ENCODE measurements at regions not wholly inside any gene's neighbourhood (a gene's known extent, or its start where the extent isn't known, plus 50 kb on each side); places are given as distances from the start of the nearest gene placed in this dataset.

DNA sequence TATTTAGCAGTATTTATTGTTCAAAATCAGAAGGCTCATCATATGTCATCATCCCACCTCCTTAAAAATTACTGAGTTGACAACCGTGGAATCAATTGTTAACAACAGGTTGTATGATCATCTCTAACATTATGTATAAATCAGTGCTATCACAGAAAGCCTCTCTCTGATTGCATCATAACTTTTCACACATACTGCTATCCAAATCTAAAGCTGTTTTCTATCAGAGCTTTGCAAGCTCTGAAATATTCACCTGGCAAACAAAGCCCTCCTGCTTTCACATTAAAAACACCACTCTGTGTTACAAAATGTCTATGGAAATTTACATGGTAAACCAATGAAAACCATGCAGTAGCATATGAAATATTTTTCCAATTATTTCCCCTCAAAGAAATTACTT lies 310.0 kb downstream of the PDGFC start:
- TF ChIP-seq CEBPB (IDR thresholded peaks at IDR 0.05): 0 out of 2 replicates have a peak, but pooled peaks have one; percentile 24
- TF ChIP-seq CREB1 (IDR thresholded peaks at IDR 0.05; ENCODE audit: low read depth): no peak

DNA sequence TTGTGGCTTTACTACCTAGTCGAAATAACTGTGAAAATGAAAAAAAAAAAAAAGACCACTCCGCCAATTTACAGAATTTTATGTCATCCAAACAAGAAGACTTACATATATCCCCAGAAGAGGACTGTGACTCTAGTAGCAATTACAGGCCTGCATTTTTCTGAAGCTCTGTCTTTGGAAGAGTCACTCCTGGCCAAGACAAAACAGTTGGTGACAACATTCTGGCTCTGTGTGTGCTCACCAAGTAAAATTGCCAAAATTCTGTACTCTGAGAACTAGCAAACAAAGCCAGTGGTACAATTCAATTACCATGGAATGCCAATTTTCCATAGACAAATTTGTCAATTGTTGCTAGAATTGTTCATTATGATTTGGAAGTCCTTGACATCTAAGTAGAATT lies 311.1 kb downstream of the PDGFC start:
- TF ChIP-seq, protein P1, sequence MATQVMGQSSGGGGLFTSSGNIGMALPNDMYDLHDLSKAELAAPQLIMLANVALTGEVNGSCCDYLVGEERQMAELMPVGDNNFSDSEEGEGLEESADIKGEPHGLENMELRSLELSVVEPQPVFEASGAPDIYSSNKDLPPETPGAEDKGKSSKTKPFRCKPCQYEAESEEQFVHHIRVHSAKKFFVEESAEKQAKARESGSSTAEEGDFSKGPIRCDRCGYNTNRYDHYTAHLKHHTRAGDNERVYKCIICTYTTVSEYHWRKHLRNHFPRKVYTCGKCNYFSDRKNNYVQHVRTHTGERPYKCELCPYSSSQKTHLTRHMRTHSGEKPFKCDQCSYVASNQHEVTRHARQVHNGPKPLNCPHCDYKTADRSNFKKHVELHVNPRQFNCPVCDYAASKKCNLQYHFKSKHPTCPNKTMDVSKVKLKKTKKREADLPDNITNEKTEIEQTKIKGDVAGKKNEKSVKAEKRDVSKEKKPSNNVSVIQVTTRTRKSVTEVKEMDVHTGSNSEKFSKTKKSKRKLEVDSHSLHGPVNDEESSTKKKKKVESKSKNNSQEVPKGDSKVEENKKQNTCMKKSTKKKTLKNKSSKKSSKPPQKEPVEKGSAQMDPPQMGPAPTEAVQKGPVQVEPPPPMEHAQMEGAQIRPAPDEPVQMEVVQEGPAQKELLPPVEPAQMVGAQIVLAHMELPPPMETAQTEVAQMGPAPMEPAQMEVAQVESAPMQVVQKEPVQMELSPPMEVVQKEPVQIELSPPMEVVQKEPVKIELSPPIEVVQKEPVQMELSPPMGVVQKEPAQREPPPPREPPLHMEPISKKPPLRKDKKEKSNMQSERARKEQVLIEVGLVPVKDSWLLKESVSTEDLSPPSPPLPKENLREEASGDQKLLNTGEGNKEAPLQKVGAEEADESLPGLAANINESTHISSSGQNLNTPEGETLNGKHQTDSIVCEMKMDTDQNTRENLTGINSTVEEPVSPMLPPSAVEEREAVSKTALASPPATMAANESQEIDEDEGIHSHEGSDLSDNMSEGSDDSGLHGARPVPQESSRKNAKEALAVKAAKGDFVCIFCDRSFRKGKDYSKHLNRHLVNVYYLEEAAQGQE (IDR thresholded peaks at IDR 0.05; ENCODE audit: low read depth): no peak
- TF ChIP-seq EP300 (IDR thresholded peaks at IDR 0.05; ENCODE audit: borderline replicate concordance) (no peak), NFIC (IDR thresholded peaks at IDR 0.05) (no peak), TCF12 (IDR thresholded peaks at IDR 0.05; ENCODE audit: low read depth) (no peak), RAD21 (IDR thresholded peaks at IDR 0.05; ENCODE audit: low read depth) (no peak), EGR1 (IDR thresholded peaks at IDR 0.05) (no peak), CEBPB (IDR thresholded peaks at IDR 0.05) (no peak), YY1 (IDR thresholded peaks at IDR 0.05; ENCODE audit: low read depth) (no peak), FOXM1 (IDR thresholded peaks at IDR 0.05; ENCODE audit: borderline replicate concordance, low read depth) (no peak), TEAD4 (IDR thresholded peaks at IDR 0.05) (no peak)
- TF ChIP-seq, protein P2, sequence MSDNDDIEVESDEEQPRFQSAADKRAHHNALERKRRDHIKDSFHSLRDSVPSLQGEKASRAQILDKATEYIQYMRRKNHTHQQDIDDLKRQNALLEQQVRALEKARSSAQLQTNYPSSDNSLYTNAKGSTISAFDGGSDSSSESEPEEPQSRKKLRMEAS (IDR thresholded peaks at IDR 0.05): no peak
- TF ChIP-seq, protein P3, sequence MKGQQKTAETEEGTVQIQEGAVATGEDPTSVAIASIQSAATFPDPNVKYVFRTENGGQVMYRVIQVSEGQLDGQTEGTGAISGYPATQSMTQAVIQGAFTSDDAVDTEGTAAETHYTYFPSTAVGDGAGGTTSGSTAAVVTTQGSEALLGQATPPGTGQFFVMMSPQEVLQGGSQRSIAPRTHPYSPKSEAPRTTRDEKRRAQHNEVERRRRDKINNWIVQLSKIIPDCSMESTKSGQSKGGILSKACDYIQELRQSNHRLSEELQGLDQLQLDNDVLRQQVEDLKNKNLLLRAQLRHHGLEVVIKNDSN (IDR thresholded peaks at IDR 0.05): no peak

DNA sequence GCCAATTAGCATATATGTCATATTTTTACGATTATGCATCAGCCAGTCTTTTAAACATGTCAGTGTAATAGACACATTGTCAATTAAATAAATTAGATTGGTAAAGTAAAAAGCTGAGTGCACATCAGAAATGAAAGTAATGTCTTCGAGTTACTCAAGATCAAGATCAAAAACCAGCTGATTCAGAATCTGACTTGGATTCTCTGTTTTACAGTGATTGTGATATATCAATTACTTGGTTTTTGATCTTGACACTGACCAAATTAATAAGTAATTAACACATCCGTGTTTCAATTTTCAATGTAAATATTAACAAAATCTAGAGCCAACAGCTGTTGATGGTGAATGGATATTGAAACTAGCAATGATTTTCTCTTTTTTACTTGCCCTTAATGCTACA lies 311.6 kb downstream of the PDGFC start:
- no peak for TF ChIP-seq YY1 (IDR thresholded peaks at IDR 0.05; ENCODE audit: low read depth)
- TF ChIP-seq, protein P2 (IDR thresholded peaks at IDR 0.05): no peak
- TF ChIP-seq, protein P3 (IDR thresholded peaks at IDR 0.05): no peak
- TF ChIP-seq, protein P1 (IDR thresholded peaks at IDR 0.05; ENCODE audit: low read depth): no peak

DNA sequence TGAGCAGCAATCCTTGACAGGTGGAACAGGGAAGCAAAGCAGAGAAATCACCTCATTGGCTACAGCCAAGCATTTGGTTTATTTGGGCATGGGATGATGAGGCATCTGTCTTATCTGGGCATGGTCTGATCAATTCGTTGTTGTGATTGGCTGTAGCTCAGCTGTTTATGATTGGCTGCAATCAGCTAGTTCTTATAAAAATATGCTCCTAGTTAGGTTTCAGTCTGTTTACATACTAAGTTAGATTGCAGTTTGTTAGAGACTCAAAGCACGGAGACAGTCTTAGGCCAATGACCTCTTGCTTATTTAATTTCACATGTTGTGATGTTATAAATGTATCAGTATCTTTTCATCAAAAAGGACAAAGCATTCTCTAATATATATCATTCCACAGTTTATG lies 312.0 kb downstream of the PDGFC start:
- TF ChIP-seq, protein P3 (IDR thresholded peaks at IDR 0.05): no peak
- TF ChIP-seq ZBTB7A (IDR thresholded peaks at IDR 0.05; ENCODE audit: low read depth) (no peak), TEAD4 (IDR thresholded peaks at IDR 0.05) (no peak), YY1 (IDR thresholded peaks at IDR 0.05; ENCODE audit: low read depth) (no peak), TCF12 (IDR thresholded peaks at IDR 0.05; ENCODE audit: low read depth) (no peak), RAD21 (IDR thresholded peaks at IDR 0.05; ENCODE audit: low read depth) (no peak), CREB1 (IDR thresholded peaks at IDR 0.05; ENCODE audit: low read depth) (no peak), CEBPB (IDR thresholded peaks at IDR 0.05) (no peak), EP300 (IDR thresholded peaks at IDR 0.05; ENCODE audit: borderline replicate concordance) (no peak), FOXM1 (IDR thresholded peaks at IDR 0.05; ENCODE audit: borderline replicate concordance, low read depth) (no peak), EGR1 (IDR thresholded peaks at IDR 0.05) (no peak), TAF1 (IDR thresholded peaks at IDR 0.05; ENCODE audit: low read depth) (no peak), NFIC (IDR thresholded peaks at IDR 0.05) (no peak)
- TF ChIP-seq, protein P1 (IDR thresholded peaks at IDR 0.05; ENCODE audit: low read depth): no peak

DNA sequence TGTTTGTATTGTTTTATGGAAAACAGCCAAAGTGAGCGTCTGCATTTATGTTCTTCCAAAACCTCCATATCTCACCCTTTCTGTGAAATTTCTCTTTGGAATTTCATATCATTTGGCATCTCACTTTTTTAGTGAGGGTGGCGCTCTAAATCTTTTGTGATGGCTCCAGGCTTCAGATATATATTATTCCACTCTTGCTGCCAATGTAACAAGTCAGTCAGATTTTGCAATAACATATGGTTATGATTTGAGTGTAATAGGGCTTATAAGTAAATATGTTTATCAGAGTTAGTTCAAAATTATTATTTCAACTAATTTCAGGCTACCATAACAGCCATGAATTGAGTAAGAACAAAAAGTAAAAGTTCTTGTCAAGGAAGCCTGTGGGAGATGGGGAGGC lies 314.7 kb downstream of the PDGFC start:
- TF ChIP-seq EGR1 (IDR thresholded peaks at IDR 0.05) (no peak), TEAD4 (IDR thresholded peaks at IDR 0.05) (no peak), FOXM1 (IDR thresholded peaks at IDR 0.05; ENCODE audit: borderline replicate concordance, low read depth) (no peak), NFIC (IDR thresholded peaks at IDR 0.05) (no peak), RAD21 (IDR thresholded peaks at IDR 0.05; ENCODE audit: low read depth) (no peak), TCF12 (IDR thresholded peaks at IDR 0.05; ENCODE audit: low read depth) (no peak), CREB1 (IDR thresholded peaks at IDR 0.05; ENCODE audit: low read depth) (no peak), YY1 (IDR thresholded peaks at IDR 0.05; ENCODE audit: low read depth) (no peak), EP300 (IDR thresholded peaks at IDR 0.05; ENCODE audit: borderline replicate concordance) (no peak), CEBPB (IDR thresholded peaks at IDR 0.05) (no peak), ZBTB7A (IDR thresholded peaks at IDR 0.05; ENCODE audit: low read depth) (no peak), TAF1 (IDR thresholded peaks at IDR 0.05; ENCODE audit: low read depth) (no peak)
- TF ChIP-seq, protein P3 (IDR thresholded peaks at IDR 0.05): no peak
- TF ChIP-seq, protein P2 (IDR thresholded peaks at IDR 0.05): no peak
- TF ChIP-seq, protein P1 (IDR thresholded peaks at IDR 0.05; ENCODE audit: low read depth): no peak

All from Ishikawa (cell line).